ENCODE measurements at regions not wholly inside any gene's neighbourhood (a gene's known extent, or its start where the extent isn't known, plus 50 kb on each side); places are given as distances from the start of the nearest gene placed in this dataset.

- no peak for TF ChIP-seq CTCF (IDR thresholded peaks at IDR 0.05; ENCODE audit: low read depth, low read length)
- DNase-seq (ENCODE audit: low read depth in 2 of 2), result no peak
- H3K4me3 ChIP-seq (replicated peaks in 1 of 2; ENCODE audit: low read depth in 2 of 2, low read length in 2 of 2), result no peak overlapping the region
Observed at GRCh38 chr16:80279656-80280055, 261.1 kb upstream of the DYNLRB2 start.

- H3K4me3 ChIP-seq (replicated peaks in 1 of 2; ENCODE audit: low read depth in 2 of 2, low read length in 2 of 2), result no peak overlapping the region
- TF ChIP-seq CTCF (IDR thresholded peaks at IDR 0.05; ENCODE audit: low read depth, low read length), result no peak
- DNase-seq (ENCODE audit: low read depth in 2 of 2), result no peak
Observed at GRCh38 chr16:80277182-80277581, 263.6 kb upstream of the DYNLRB2 start.

GRCh38 chr16:80274576-80275191 is 266.1 kb upstream of the DYNLRB2 start:
- peak; percentile 45 to 51 for DNase-seq (ENCODE audit: low read depth in 2 of 2)

GRCh38 chr16:80273635-80274538 is 266.9 kb upstream of the DYNLRB2 start:
- no peak for TF ChIP-seq CTCF (IDR thresholded peaks at IDR 0.05; ENCODE audit: low read depth, low read length)
- DNase-seq (ENCODE audit: low read depth in 2 of 2), result peak; percentile 7 to 43
- no peak overlapping the region for H3K4me3 ChIP-seq (replicated peaks in 1 of 2; ENCODE audit: low read depth in 2 of 2, low read length in 2 of 2)

More at GRCh38 chr16:80274576-80275191, 266.1 kb upstream of the DYNLRB2 start:
- no peak overlapping the region for H3K4me3 ChIP-seq (replicated peaks in 1 of 2; ENCODE audit: low read depth in 2 of 2, low read length in 2 of 2)
- no peak for TF ChIP-seq CTCF (IDR thresholded peaks at IDR 0.05; ENCODE audit: low read depth, low read length)

GRCh38 chr16:80265624-80266306 is 275.0 kb upstream of the DYNLRB2 start:
- no peak overlapping the region for H3K4me3 ChIP-seq (replicated peaks in 1 of 2; ENCODE audit: low read depth in 2 of 2, low read length in 2 of 2)
- peak in 1 of 2 donors; percentile 56 for DNase-seq (ENCODE audit: low read depth in 2 of 2)
- no peak for TF ChIP-seq CTCF (IDR thresholded peaks at IDR 0.05; ENCODE audit: low read depth, low read length)

GRCh38 chr16:80263848-80264694 is 276.7 kb upstream of the DYNLRB2 start:
- TF ChIP-seq CTCF (IDR thresholded peaks at IDR 0.05; ENCODE audit: low read depth, low read length), result no peak
- DNase-seq (ENCODE audit: low read depth in 2 of 2), result no peak
- no peak overlapping the region for H3K4me3 ChIP-seq (replicated peaks in 1 of 2; ENCODE audit: low read depth in 2 of 2, low read length in 2 of 2)
